ENCODE measurements at regions not wholly inside any gene's neighbourhood (a gene's known extent, or its start where the extent isn't known, plus 50 kb on each side); places are given as distances from the start of the nearest gene placed in this dataset.

GRCh38 chr5:175285261-175285660 lies 158.7 kb downstream of the DRD1 start:
- DNase-seq (ENCODE audit: low read depth) = no peak

GRCh38 chr5:175284806-175285205 lies 159.2 kb downstream of the DRD1 start:
- no peak for DNase-seq (ENCODE audit: low read depth)

- DNase-seq (ENCODE audit: low read depth) = no peak
Measured at GRCh38 chr5:175282611-175283225, 161.3 kb downstream of the DRD1 start.

GRCh38 chr5:175281714-175282113 lies 162.3 kb downstream of the DRD1 start:
- no peak for DNase-seq (ENCODE audit: low read depth)

GRCh38 chr5:175281257-175281656 lies 162.7 kb downstream of the DRD1 start:
- DNase-seq (ENCODE audit: low read depth) = no peak

GRCh38 chr5:175279506-175279905 lies 164.5 kb downstream of the DRD1 start:
- no peak for DNase-seq (ENCODE audit: low read depth)

- no peak for DNase-seq (ENCODE audit: low read depth)
Measured at GRCh38 chr5:175275748-175276147, 168.2 kb downstream of the DRD1 start.

- DNase-seq (ENCODE audit: low read depth) = no peak
Measured at GRCh38 chr5:175275097-175275496, 168.9 kb downstream of the DRD1 start.

- no peak for DNase-seq (ENCODE audit: low read depth)
Measured at GRCh38 chr5:175274171-175274570, 169.8 kb downstream of the DRD1 start.

GRCh38 chr5:175264406-175264805 lies 179.6 kb downstream of the DRD1 start:
- DNase-seq (ENCODE audit: low read depth) = no peak

GRCh38 chr5:175263776-175264175 lies 180.2 kb downstream of the DRD1 start:
- DNase-seq (ENCODE audit: low read depth) = no peak

GRCh38 chr5:175261526-175261925 lies 182.5 kb downstream of the DRD1 start:
- no peak for DNase-seq (ENCODE audit: low read depth)

GRCh38 chr5:175261037-175261436 lies 182.9 kb downstream of the DRD1 start:
- DNase-seq (ENCODE audit: low read depth) = no peak

- DNase-seq (ENCODE audit: low read depth) = no peak
Measured at GRCh38 chr5:175257847-175258194, 186.2 kb downstream of the DRD1 start.

GRCh38 chr5:175257128-175257846 lies 186.7 kb downstream of the DRD1 start:
- no peak for DNase-seq (ENCODE audit: low read depth)

GRCh38 chr5:175254155-175254554 lies 189.8 kb downstream of the DRD1 start:
- peak; percentile 50 for DNase-seq (ENCODE audit: low read depth)

GRCh38 chr5:175253597-175253996 lies 190.4 kb downstream of the DRD1 start:
- DNase-seq (ENCODE audit: low read depth) = peak; percentile 41

- DNase-seq (ENCODE audit: low read depth) = peak; percentile 48
Measured at GRCh38 chr5:175252234-175252805, 191.7 kb downstream of the DRD1 start.

GRCh38 chr5:175250426-175250825 lies 193.6 kb downstream of the DRD1 start:
- DNase-seq (ENCODE audit: low read depth) = no peak

GRCh38 chr5:175248416-175248905 lies 195.5 kb downstream of the DRD1 start:
- DNase-seq (ENCODE audit: low read depth) = no peak

- DNase-seq (ENCODE audit: low read depth) = peak; percentile 15
Measured at GRCh38 chr5:175246889-175247520, 197.0 kb downstream of the DRD1 start.

GRCh38 chr5:175246242-175246888 lies 197.6 kb downstream of the DRD1 start:
- DNase-seq (ENCODE audit: low read depth) = peak; percentile 99

All from RPMI7951 (cell line).